Gastrocnemius medialis (tissue), 4 donors: ENCODE measurements at regions not wholly inside any gene's neighbourhood (a gene's known extent, or its start where the extent isn't known, plus 50 kb on each side); places are given as distances from the start of the nearest gene placed in this dataset.

Experiments
- POLR2A ChIP-seq, 2 donors: fragments of 450-650 bp; IDR thresholded peaks; one replicate each; pipeline ENCODE4 v1.6.1; 2017; ENCODE audit warnings: antibody characterized with exemption in 2 of 2, mild to moderate bottlenecking in 2 of 2, moderate library complexity in 2 of 2
- TF ChIP-seq, protein P1 (sequence below), 5 experiments: fragments of 450-650 bp in 3 of 5; fragments of 200-600 bp in 2 of 5; sonication (generic) in 2 of 5; IDR thresholded peaks in 4 of 5; conservative IDR thresholded peaks in 1 of 5; 1 replicate in 4 of 5; 2 replicates in 1 of 5; pipeline ENCODE4 v1.5.1; 2016 to 2019; ENCODE audit warnings: antibody characterized with exemption in 5 of 5, mild to moderate bottlenecking in 3 of 5, moderate library complexity in 3 of 5

DNA sequence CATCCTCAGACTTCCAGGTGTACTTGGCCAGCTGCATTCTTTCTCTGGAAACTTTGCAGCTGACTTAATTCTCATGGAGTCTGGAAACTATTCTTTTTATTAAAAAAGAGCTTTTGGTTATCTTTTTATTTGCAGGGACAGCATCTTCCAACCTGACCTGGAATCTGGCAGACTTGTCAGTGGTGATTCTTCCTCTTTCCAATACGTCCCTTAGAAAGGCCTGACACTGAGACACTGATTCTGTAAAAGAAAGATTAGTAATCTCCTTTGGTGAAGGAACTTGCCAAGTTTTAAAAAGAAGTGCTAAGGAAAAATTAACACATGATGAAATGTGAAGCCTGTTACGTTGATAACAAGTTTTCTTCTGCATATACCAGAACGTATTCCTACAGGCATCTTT is 440.9 kb upstream of the RAG2 start:
- TF ChIP-seq, protein P1, sequence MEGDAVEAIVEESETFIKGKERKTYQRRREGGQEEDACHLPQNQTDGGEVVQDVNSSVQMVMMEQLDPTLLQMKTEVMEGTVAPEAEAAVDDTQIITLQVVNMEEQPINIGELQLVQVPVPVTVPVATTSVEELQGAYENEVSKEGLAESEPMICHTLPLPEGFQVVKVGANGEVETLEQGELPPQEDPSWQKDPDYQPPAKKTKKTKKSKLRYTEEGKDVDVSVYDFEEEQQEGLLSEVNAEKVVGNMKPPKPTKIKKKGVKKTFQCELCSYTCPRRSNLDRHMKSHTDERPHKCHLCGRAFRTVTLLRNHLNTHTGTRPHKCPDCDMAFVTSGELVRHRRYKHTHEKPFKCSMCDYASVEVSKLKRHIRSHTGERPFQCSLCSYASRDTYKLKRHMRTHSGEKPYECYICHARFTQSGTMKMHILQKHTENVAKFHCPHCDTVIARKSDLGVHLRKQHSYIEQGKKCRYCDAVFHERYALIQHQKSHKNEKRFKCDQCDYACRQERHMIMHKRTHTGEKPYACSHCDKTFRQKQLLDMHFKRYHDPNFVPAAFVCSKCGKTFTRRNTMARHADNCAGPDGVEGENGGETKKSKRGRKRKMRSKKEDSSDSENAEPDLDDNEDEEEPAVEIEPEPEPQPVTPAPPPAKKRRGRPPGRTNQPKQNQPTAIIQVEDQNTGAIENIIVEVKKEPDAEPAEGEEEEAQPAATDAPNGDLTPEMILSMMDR (IDR thresholded peaks at IDR 0.05 in 4 of 5, conservative IDR thresholded peaks at IDR 0.05 in 1 of 5): no peak
- no peak for TF ChIP-seq POLR2A (IDR thresholded peaks at IDR 0.05)
